GM21447 (cell line): ENCODE measurements at regions not wholly inside any gene's neighbourhood (a gene's known extent, or its start where the extent isn't known, plus 50 kb on each side); places are given as distances from the start of the nearest gene placed in this dataset.
"Not testable (repeated sequence)": the region's sequence is repeated elsewhere in the genome, so short reads cannot be mapped to it uniquely, and the experiment has no call there.

Source experiments
- ATAC-seq: cut with Tn5 transposase; IDR thresholded peaks from one replicate; pipeline ENCODE4 v1.9.1; 2021; ENCODE audit not compliant: unreplicated experiment

DNA sequence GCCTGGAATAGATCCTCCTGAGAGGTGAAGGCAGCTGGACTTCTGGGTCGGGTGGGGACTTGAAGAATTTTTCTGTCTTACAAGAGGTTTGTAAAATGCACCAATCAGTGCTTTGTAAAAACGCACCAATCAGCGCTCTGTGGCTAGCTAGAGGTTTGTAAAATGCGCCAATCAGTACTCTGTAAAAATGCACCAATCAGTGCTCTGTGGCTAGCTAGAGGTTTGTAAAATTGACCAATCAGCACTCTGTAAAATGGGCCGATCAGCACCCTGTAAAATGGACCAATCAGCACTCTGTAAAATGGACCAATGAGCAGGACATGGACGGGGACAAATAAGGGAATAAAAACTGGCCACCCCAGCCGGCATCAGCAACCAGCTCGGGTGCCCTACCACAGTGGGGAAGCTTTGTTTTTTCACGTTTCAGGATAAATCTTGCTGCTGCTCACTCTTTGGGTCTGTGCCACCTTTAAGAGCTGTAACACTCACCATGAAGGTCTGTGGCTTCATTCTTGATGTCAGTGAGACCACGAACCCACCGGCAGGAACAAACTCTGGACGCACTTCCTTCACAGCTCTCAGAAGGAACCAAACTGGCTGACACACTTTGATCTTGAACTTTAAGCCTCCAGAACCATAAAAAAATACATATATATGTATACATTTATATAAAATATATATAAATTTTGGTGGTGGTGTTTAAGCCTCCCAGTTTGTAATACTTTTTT, 197.8 kb upstream of the SLCO3A1 start:
- ATAC-seq: not testable (repeated sequence)

GRCh38 chr15:91660174-91660649, 193.3 kb upstream of the SLCO3A1 start:
- ATAC-seq: no peak

GRCh38 chr15:91664224-91664836, 189.2 kb upstream of the SLCO3A1 start:
- no peak for ATAC-seq

GRCh38 chr15:91665212-91665611, 188.3 kb upstream of the SLCO3A1 start:
- no peak for ATAC-seq

- no peak for ATAC-seq
Measured at GRCh38 chr15:91668370-91668769, 185.1 kb upstream of the SLCO3A1 start.

DNA sequence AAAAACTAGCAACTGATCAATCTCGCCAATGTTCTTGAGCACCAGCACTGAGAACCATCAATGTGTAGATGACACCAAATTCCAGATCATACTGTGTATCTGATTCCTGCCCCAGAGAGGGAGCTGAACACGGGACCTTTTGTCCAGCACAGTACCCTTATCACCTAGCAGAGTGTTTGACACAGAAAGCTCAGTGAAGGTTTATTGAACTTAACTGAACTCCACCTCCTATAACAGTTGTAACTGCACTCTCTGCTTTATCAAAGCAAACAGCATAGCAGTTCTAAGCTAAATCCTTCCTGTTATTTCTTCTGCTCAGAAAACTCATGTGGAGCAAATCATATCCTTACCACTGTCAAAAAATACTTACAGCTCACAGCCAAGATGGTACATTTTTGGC, 183.4 kb upstream of the SLCO3A1 start:
- ATAC-seq: no peak

- no peak for ATAC-seq
Measured at GRCh38 chr15:91678003-91678402, 175.5 kb upstream of the SLCO3A1 start.

GRCh38 chr15:91679447-91679846, 174.1 kb upstream of the SLCO3A1 start:
- no peak for ATAC-seq

- ATAC-seq: no peak
Measured at GRCh38 chr15:91685436-91685835, 168.1 kb upstream of the SLCO3A1 start.

GRCh38 chr15:91688811-91689210, 164.7 kb upstream of the SLCO3A1 start:
- no peak for ATAC-seq

DNA sequence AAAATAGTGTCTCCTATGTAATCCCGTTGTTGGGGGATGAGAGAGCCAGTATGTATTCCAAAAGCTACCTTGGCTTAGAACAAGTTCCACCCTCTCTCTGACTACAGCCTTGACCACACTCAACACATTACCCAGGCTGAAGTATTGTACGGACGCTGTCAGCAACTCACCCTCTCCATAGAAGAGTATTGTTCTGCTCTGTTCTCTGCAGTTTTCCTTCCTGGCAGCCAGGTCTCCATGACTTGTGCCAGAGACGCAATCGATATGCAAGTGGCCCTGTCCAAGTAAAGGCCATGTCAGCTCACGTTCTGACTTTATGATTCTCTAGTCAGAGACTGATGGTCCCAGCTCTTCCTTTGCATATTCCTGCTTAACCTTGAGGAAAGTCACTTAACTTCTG, 164.1 kb upstream of the SLCO3A1 start:
- no peak for ATAC-seq

GRCh38 chr15:91692596-91692995, 160.9 kb upstream of the SLCO3A1 start:
- ATAC-seq: no peak

GRCh38 chr15:91694131-91694830, 159.2 kb upstream of the SLCO3A1 start:
- no peak for ATAC-seq

DNA sequence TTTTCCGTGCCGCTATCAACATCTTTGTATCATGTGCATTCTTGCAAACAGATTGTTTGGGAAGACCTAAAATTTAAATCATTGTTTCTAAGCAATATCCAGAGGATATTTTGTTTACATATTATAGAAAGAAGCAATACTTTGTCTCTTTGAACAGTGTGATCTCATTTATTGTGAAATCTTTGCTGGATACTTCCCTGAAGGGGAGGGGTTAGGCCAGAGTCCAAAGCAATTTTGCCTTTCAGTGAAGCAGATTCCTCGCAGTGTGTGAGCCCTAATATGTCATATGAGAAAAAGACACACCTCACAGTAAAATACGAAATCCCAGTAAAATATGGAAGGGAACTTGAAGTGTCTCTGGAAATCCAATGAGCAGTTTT, 158.7 kb upstream of the SLCO3A1 start:
- ATAC-seq: no peak

DNA sequence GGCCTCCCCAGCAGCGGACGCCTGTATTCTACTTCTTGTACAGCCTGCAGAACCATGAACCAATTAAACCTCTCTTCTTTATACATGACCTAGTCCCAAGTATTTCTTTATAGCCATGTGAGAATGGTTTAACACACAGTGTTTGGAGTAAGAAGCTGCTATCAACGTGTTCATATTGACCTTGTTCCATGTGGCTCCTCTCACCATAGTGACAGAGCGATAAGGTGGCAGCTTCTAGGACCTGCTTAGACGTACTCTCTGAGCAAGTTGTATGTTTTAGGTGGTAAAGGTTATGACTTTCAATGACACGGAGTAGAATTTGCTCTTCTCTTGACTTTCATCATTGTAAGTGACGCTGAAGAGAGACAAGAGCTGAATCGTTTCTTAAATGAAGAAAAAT, 157.7 kb upstream of the SLCO3A1 start:
- no peak for ATAC-seq

GRCh38 chr15:91696981-91697380, 156.5 kb upstream of the SLCO3A1 start:
- no peak for ATAC-seq

GRCh38 chr15:91698241-91698640, 155.3 kb upstream of the SLCO3A1 start:
- ATAC-seq: no peak

DNA sequence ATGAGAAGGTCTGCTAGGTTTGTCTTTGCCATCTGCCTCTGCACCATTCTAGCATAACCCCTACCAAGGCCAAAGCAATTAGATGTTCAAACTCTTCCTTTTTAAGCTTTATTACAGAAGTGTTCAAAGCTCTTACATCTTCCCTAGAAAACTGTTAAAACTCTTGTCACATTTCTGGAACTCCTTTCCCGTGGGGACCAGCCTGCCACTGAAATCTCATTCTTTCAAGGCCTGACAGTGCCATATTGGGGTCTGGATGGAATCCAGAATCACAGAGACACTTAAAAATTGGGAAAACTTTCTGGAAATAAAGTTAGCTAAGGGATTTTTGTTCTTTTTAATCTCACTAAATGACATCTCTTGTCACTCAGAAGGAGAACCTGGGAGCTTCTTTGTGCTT, 153.8 kb upstream of the SLCO3A1 start:
- ATAC-seq: no peak

- ATAC-seq: no peak
Measured at GRCh38 chr15:91703274-91703673, 150.2 kb upstream of the SLCO3A1 start.

DNA sequence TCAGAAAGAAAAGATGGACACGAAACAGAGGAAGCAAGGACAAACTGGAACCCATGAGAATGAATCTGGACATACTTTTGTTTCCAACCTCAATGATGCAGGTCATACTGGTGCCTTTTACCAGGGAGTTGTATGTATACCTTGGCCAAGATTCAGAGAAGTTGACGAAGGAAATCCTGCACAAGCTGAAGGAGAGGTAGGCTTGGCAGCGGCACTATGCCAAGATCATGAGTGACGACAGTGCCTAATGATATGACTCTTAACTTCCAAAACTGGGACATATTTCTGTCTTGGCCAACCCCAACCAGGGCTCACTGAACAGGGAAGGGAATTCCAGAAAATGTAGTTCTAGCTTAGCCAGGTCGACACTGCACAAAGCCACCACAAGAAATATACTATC, 149.2 kb upstream of the SLCO3A1 start:
- no peak for ATAC-seq

- ATAC-seq: peak; percentile 85
Measured at GRCh38 chr15:91706322-91707032, 147.0 kb upstream of the SLCO3A1 start.
